ENCODE measurements at regions not wholly inside any gene's neighbourhood (a gene's known extent, or its start where the extent isn't known, plus 50 kb on each side); places are given as distances from the start of the nearest gene placed in this dataset.
A peak's percentile ranks its signal among the peaks of the same experiment; 100 is the strongest.
"Not testable (repeated sequence)": the region's sequence is repeated elsewhere in the genome, so short reads cannot be mapped to it uniquely, and the experiment has no call there.

GRCh38 chr5:118378959-118379358, 609.4 kb downstream of the DTWD2 start:
- no peak for DNase-seq (ENCODE audit: low read depth)

GRCh38 chr5:118377420-118377819, 610.9 kb downstream of the DTWD2 start:
- no peak for DNase-seq (ENCODE audit: low read depth)

GRCh38 chr5:118371973-118372831, 616.1 kb downstream of the DTWD2 start:
- peak; percentile 11 for DNase-seq (ENCODE audit: low read depth)

- no peak for DNase-seq (ENCODE audit: low read depth)
Measured at GRCh38 chr5:118366429-118366828, 621.9 kb downstream of the DTWD2 start.

- no peak for DNase-seq (ENCODE audit: low read depth)
Measured at GRCh38 chr5:118365718-118366117, 622.6 kb downstream of the DTWD2 start.

- no peak for DNase-seq (ENCODE audit: low read depth)
Measured at GRCh38 chr5:118354797-118355196, 633.5 kb downstream of the DTWD2 start.

- no peak for DNase-seq (ENCODE audit: low read depth)
Measured at GRCh38 chr5:118353970-118354369, 634.4 kb downstream of the DTWD2 start.

- DNase-seq (ENCODE audit: low read depth) = no peak
Measured at GRCh38 chr5:118336468-118336867, 651.9 kb downstream of the DTWD2 start.

- DNase-seq (ENCODE audit: low read depth) = no peak
Measured at GRCh38 chr5:118327389-118327788, 661.0 kb downstream of the DTWD2 start.

- peak; percentile 47 for DNase-seq (ENCODE audit: low read depth)
Measured at GRCh38 chr5:118326481-118327045, 661.8 kb downstream of the DTWD2 start.

- peak; percentile 24 for DNase-seq (ENCODE audit: low read depth)
Measured at GRCh38 chr5:118325931-118326330, 662.4 kb downstream of the DTWD2 start.

- DNase-seq (ENCODE audit: low read depth) = not testable (repeated sequence)
Measured at GRCh38 chr5:118323723-118324122, 664.6 kb downstream of the DTWD2 start.

- DNase-seq (ENCODE audit: low read depth) = no peak
Measured at GRCh38 chr5:118321081-118321480, 667.3 kb downstream of the DTWD2 start.

GRCh38 chr5:118320121-118320520, 668.2 kb downstream of the DTWD2 start:
- no peak for DNase-seq (ENCODE audit: low read depth)

GRCh38 chr5:118314931-118315330, 673.4 kb downstream of the DTWD2 start:
- DNase-seq (ENCODE audit: low read depth) = peak; percentile 48

- no peak for DNase-seq (ENCODE audit: low read depth)
Measured at GRCh38 chr5:118311103-118311819, 677.1 kb downstream of the DTWD2 start.

- DNase-seq (ENCODE audit: low read depth) = no peak
Measured at GRCh38 chr5:118310401-118310800, 677.9 kb downstream of the DTWD2 start.

- no peak for DNase-seq (ENCODE audit: low read depth)
Measured at GRCh38 chr5:118303296-118303695, 685.1 kb downstream of the DTWD2 start.

- DNase-seq (ENCODE audit: low read depth) = no peak
Measured at GRCh38 chr5:118302786-118303185, 685.6 kb downstream of the DTWD2 start.

GRCh38 chr5:118301696-118302095, 686.7 kb downstream of the DTWD2 start:
- no peak for DNase-seq (ENCODE audit: low read depth)

GRCh38 chr5:118295045-118295444, 693.3 kb downstream of the DTWD2 start:
- no peak for DNase-seq (ENCODE audit: low read depth)

- no peak for DNase-seq (ENCODE audit: low read depth)
Measured at GRCh38 chr5:118293378-118293777, 695.0 kb downstream of the DTWD2 start.

GRCh38 chr5:118290204-118290603, 698.1 kb downstream of the DTWD2 start:
- DNase-seq (ENCODE audit: low read depth) = no peak

Data from fibroblast of gingiva (primary cell).